ENCODE measurements at regions not wholly inside any gene's neighbourhood (a gene's known extent, or its start where the extent isn't known, plus 50 kb on each side); places are given as distances from the start of the nearest gene placed in this dataset.

DNA sequence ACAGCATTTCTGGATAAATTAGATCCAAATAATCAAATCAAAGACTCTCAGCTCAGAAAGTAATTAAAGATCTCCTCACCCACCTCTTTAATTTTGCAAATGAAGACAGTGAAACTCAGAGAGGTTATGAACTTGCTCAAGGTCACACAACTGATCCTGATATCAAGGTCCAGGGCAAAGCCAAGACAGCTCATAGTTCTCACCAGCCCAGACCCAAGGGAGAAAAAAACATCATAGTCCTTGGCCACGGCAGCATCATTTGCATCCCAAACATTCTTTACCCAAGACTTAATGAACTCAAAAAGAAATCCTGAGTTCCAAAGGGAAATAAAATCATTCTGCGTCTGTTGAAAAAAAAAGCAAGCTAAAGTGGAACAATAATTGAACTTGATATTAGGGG is 112.1 kb downstream of the DAD1 start:
- Histone ChIP-seq H3K18ac (ENCODE audit: low read depth, low read length) (no peak overlapping the region), H3K79me1 (ENCODE audit: low read depth in 1 of 2, low read length in 2 of 2) (no peaks in the 10 kb centered on the region), H3K27ac (ENCODE audit: insufficient read depth, low read length) (no peak overlapping the region), H4K8ac (ENCODE audit: low read depth in 2 of 2, low read length in 2 of 2) (no peak overlapping the region), H2AFZ (replicated peaks; ENCODE audit: low read length, poor library complexity) (no peak overlapping the region), H2AK5ac (ENCODE audit: low read depth, low read length) (no peak overlapping the region), H4K20me1 (ENCODE audit: insufficient read depth, low read length) (no peaks in the 10 kb centered on the region), H3K4me2 (ENCODE audit: low read depth, low read length) (no peak overlapping the region), H3K14ac (replicated peaks; ENCODE audit: low read depth, low read length) (no peak overlapping the region), H3K27me3 (ENCODE audit: control insufficient read depth, insufficient read depth, low read length) (peaks cover 55% of the 10 kb centered on the region), H3K23ac (ENCODE audit: low read depth, low read length) (no peak overlapping the region), H2BK15ac (ENCODE audit: low read depth, low read length) (no peak overlapping the region), H2BK5ac (ENCODE audit: low read depth, low read length, poor library complexity, severe bottlenecking) (no peak overlapping the region), H3K4me3 (ENCODE audit: insufficient read depth, low read depth, low read length) (no peak overlapping the region), H2AK9ac (replicated peaks; ENCODE audit: low read depth, low read length, poor library complexity) (no peak overlapping the region), H3K36me3 (ENCODE audit: control insufficient read depth, insufficient read depth, low read length) (no peaks in the 10 kb centered on the region), H2BK20ac (ENCODE audit: low read depth, low read length) (no peak overlapping the region), H4K5ac (ENCODE audit: low read depth, low read length) (no peak overlapping the region), H3K9me3 (ENCODE audit: control insufficient read depth, insufficient read depth, low read length) (no peaks in the 10 kb centered on the region), H4K91ac (ENCODE audit: insufficient read depth, low read depth, low read length) (no peak overlapping the region), H3K9me1 (ENCODE audit: insufficient read depth, low read length) (no peaks in the 10 kb centered on the region), H3K9ac (ENCODE audit: low read depth, low read length) (no peak overlapping the region), H3K4me1 (ENCODE audit: control insufficient read depth, insufficient read depth, low read length) (no peaks in the 10 kb centered on the region), H3K56ac (ENCODE audit: extremely low read depth, insufficient read depth, low read length) (no peak overlapping the region), H2BK120ac (ENCODE audit: low read depth, low read length) (no peak overlapping the region), H3K4ac (ENCODE audit: low read depth, low read length) (no peak overlapping the region)
- in situ Hi-C loops (cut with MboI; ENCODE audit: low sequenced_read_pairs): no loop called here
- POLR2A ChIA-PET (ENCODE audit: unreplicated experiment): no interaction called here
- BruUV-seq (replicated peaks): no TSS peak
- intact Hi-C loops (cut with micrococcal nuclease): no loop called here
- CTCF ChIA-PET: interaction anchor here (1.6 kb wide), 1 partner anchor 13 kb away, joined by 3 read pairs; no protein-coding TSS in a partner anchor
- dilution Hi-C loops (cut with HindIII; ENCODE audit: low sequenced_read_pairs, unreplicated experiment): no loop called here
- WGBS, 2 experiments (ENCODE audit: extremely low coverage in 2 of 2, insufficient read length in 1 of 2): no CpG with 5 or more reads among the region's 2 CpGs
- TF ChIP-seq, protein P1, sequence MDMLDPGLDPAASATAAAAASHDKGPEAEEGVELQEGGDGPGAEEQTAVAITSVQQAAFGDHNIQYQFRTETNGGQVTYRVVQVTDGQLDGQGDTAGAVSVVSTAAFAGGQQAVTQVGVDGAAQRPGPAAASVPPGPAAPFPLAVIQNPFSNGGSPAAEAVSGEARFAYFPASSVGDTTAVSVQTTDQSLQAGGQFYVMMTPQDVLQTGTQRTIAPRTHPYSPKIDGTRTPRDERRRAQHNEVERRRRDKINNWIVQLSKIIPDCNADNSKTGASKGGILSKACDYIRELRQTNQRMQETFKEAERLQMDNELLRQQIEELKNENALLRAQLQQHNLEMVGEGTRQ (IDR thresholded peaks at IDR 0.05; ENCODE audit: low read depth, low read length): no peak
- TF ChIP-seq MAFK (IDR thresholded peaks at IDR 0.05; ENCODE audit: low read depth, low read length): no peak
- no peak for TF ChIP-seq FOS (IDR thresholded peaks at IDR 0.05; ENCODE audit: low read depth, low read length)
- TF ChIP-seq MXI1 (IDR thresholded peaks at IDR 0.05; ENCODE audit: borderline replicate concordance, low read depth, low read length): no peak
- no peak for TF ChIP-seq CHD1 (IDR thresholded peaks at IDR 0.05; ENCODE audit: low read depth, low read length)
- TF ChIP-seq RFX5 (IDR thresholded peaks at IDR 0.05; ENCODE audit: low read depth, low read length): no peak
- TF ChIP-seq BHLHE40 (IDR thresholded peaks at IDR 0.05; ENCODE audit: low read depth, low read length): no peak
- no peak for TF ChIP-seq CEBPB (IDR thresholded peaks at IDR 0.05; ENCODE audit: low read depth, low read length)
- TF ChIP-seq NFE2L2 (IDR thresholded peaks at IDR 0.05; ENCODE audit: low read depth, low read length): no peak
- TF ChIP-seq RCOR1 (IDR thresholded peaks at IDR 0.05; ENCODE audit: insufficient replicate concordance, low read length): no peak
- TF ChIP-seq POLR2A (IDR thresholded peaks at IDR 0.05; ENCODE audit: low read depth, low read length): no peak
- no peak for TF ChIP-seq SMC3 (IDR thresholded peaks at IDR 0.05; ENCODE audit: low read depth, low read length)
- TF ChIP-seq, protein P2, sequence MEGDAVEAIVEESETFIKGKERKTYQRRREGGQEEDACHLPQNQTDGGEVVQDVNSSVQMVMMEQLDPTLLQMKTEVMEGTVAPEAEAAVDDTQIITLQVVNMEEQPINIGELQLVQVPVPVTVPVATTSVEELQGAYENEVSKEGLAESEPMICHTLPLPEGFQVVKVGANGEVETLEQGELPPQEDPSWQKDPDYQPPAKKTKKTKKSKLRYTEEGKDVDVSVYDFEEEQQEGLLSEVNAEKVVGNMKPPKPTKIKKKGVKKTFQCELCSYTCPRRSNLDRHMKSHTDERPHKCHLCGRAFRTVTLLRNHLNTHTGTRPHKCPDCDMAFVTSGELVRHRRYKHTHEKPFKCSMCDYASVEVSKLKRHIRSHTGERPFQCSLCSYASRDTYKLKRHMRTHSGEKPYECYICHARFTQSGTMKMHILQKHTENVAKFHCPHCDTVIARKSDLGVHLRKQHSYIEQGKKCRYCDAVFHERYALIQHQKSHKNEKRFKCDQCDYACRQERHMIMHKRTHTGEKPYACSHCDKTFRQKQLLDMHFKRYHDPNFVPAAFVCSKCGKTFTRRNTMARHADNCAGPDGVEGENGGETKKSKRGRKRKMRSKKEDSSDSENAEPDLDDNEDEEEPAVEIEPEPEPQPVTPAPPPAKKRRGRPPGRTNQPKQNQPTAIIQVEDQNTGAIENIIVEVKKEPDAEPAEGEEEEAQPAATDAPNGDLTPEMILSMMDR (conservative IDR thresholded peaks at IDR 0.05; ENCODE audit: low read depth, low read length): no peak
- TF ChIP-seq MAZ (IDR thresholded peaks at IDR 0.05; ENCODE audit: borderline replicate concordance, low read depth, low read length): no peak
- no peak for TF ChIP-seq RAD21 (IDR thresholded peaks at IDR 0.05; ENCODE audit: low read length)
- no peak for TF ChIP-seq ELK1 (IDR thresholded peaks at IDR 0.05; ENCODE audit: borderline replicate concordance, low read depth, low read length)
- ATAC-seq (ENCODE audit: low read depth) (no peak), DNase-seq (no peak)

All from IMR-90 (cell line).